SK-MEL-5 (cell line): ENCODE measurements at regions not wholly inside any gene's neighbourhood (a gene's known extent, or its start where the extent isn't known, plus 50 kb on each side); places are given as distances from the start of the nearest gene placed in this dataset.
"Not testable (repeated sequence)": the region's sequence is repeated elsewhere in the genome, so short reads cannot be mapped to it uniquely, and the experiment has no call there.

Source experiments
- DNase-seq: peaks from one replicate; pipeline ENCODE4 v3.0.0-alpha.2; 2016; ENCODE audit warnings: low read depth, low spot score
- in situ Hi-C: cut with HindIII; loops from 2 replicates; pipeline ENCODE4 v1.10.0; 2016; ENCODE audit warnings: low sequenced_read_pairs, high pct_unique_total_duplicates, low pct_unique_long_range_greater_than_20kb

- in situ Hi-C loops: no loop called here
- DNase-seq: no peak
Observed at GRCh38 chr6:14520029-14520428, 402.5 kb downstream of the CD83 start.

GRCh38 chr6:14520536-14520935 lies 403.0 kb downstream of the CD83 start:
- in situ Hi-C loops: no loop called here
- DNase-seq: no peak

- no peak for DNase-seq
- in situ Hi-C loops: no loop called here
Observed at GRCh38 chr6:14521141-14521540, 403.6 kb downstream of the CD83 start.

GRCh38 chr6:14521861-14522260 lies 404.3 kb downstream of the CD83 start:
- DNase-seq: not testable (repeated sequence)

GRCh38 chr6:14524319-14524718 lies 406.7 kb downstream of the CD83 start:
- in situ Hi-C loops: no loop called here
- peak; percentile 17 for DNase-seq

More at GRCh38 chr6:14521861-14522260, 404.3 kb downstream of the CD83 start:
- in situ Hi-C loops: not testable (repeated sequence)

GRCh38 chr6:14530385-14530784 lies 412.8 kb downstream of the CD83 start:
- in situ Hi-C loops: no loop called here

GRCh38 chr6:14533446-14533845 lies 415.9 kb downstream of the CD83 start:
- no peak for DNase-seq
- in situ Hi-C loops: no loop called here

More at GRCh38 chr6:14530385-14530784, 412.8 kb downstream of the CD83 start:
- DNase-seq: no peak

GRCh38 chr6:14537030-14537429 lies 419.5 kb downstream of the CD83 start:
- in situ Hi-C loops: no loop called here
- DNase-seq: no peak

- DNase-seq: no peak
- in situ Hi-C loops: no loop called here
Observed at GRCh38 chr6:14540276-14540675, 422.7 kb downstream of the CD83 start.

- no peak for DNase-seq
- in situ Hi-C loops: no loop called here
Observed at GRCh38 chr6:14540810-14541540, 423.4 kb downstream of the CD83 start.

- in situ Hi-C loops: no loop called here
- DNase-seq: no peak
Observed at GRCh38 chr6:14542670-14543366, 425.2 kb downstream of the CD83 start.

- DNase-seq: no peak
- in situ Hi-C loops: no loop called here
Observed at GRCh38 chr6:14543971-14544585, 426.5 kb downstream of the CD83 start.

GRCh38 chr6:14544666-14545065 lies 427.1 kb downstream of the CD83 start:
- in situ Hi-C loops: no loop called here
- no peak for DNase-seq

GRCh38 chr6:14545496-14545895 lies 427.9 kb downstream of the CD83 start:
- DNase-seq: no peak
- in situ Hi-C loops: no loop called here

GRCh38 chr6:14546036-14546435 lies 428.5 kb downstream of the CD83 start:
- DNase-seq: no peak
- in situ Hi-C loops: no loop called here

- DNase-seq: no peak
- in situ Hi-C loops: no loop called here
Observed at GRCh38 chr6:14547284-14547998, 429.9 kb downstream of the CD83 start.

- in situ Hi-C loops: no loop called here
- DNase-seq: no peak
Observed at GRCh38 chr6:14549304-14549770, 431.8 kb downstream of the CD83 start.

GRCh38 chr6:14549871-14550270 lies 432.3 kb downstream of the CD83 start:
- in situ Hi-C loops: no loop called here
- DNase-seq: no peak
